ENCODE measurements at regions not wholly inside any gene's neighbourhood (a gene's known extent, or its start where the extent isn't known, plus 50 kb on each side); places are given as distances from the start of the nearest gene placed in this dataset.

- TF ChIP-seq CTCF (conservative IDR thresholded peaks at IDR 0.05; ENCODE audit: low read depth, low read length), result no peak
- no peak for TF ChIP-seq POLR2A (IDR thresholded peaks at IDR 0.05; ENCODE audit: low read depth, low read length)
- TF ChIP-seq RFX5 (IDR thresholded peaks at IDR 0.05; ENCODE audit: low read depth, low read length), result no peak
- no peak for TF ChIP-seq RAD21 (IDR thresholded peaks at IDR 0.05; ENCODE audit: low read length)
- TF ChIP-seq RCOR1 (IDR thresholded peaks at IDR 0.05; ENCODE audit: insufficient replicate concordance, low read length), result no peak
- no peak for TF ChIP-seq BHLHE40 (IDR thresholded peaks at IDR 0.05; ENCODE audit: low read depth, low read length)
These were observed 73.2 kb upstream of the TENM3 start for GRCh38 chr4:182169987-182170386.

Data from IMR-90 (cell line).